ENCODE measurements at regions not wholly inside any gene's neighbourhood (a gene's known extent, or its start where the extent isn't known, plus 50 kb on each side); places are given as distances from the start of the nearest gene placed in this dataset.
"Not testable (repeated sequence)": the region's sequence is repeated elsewhere in the genome, so short reads cannot be mapped to it uniquely, and the experiment has no call there.

- H3K9me3 ChIP-seq, result no peaks in the 10 kb centered on the region
- no peak for TF ChIP-seq CTCF (IDR thresholded peaks at IDR 0.05)
- no peaks in the 10 kb centered on the region for H3K27me3 ChIP-seq (ENCODE audit: low read depth)
- intact Hi-C loops (cut with DNase I), result no loop called here
- H3K27ac ChIP-seq, result no peak overlapping the region
- DNase-seq (no peak), ATAC-seq (no peak)
- no peaks in the 10 kb centered on the region for H3K36me3 ChIP-seq
- no peaks in the 10 kb centered on the region for H3K4me1 ChIP-seq
- no peak overlapping the region for H3K4me3 ChIP-seq
These were observed 433.6 kb downstream of the CSNK1G3 start for GRCh38 chr5:123945548-123945947.

- no peak overlapping the region for H3K4me3 ChIP-seq
- ATAC-seq, result no peak
- no peak overlapping the region for H3K27ac ChIP-seq
- intact Hi-C loops (cut with DNase I), result no loop called here
- H3K36me3 ChIP-seq, result no peaks in the 10 kb centered on the region
- H3K9me3 ChIP-seq, result peaks cover 1% of the 10 kb centered on the region
- H3K27me3 ChIP-seq (ENCODE audit: low read depth), result no peaks in the 10 kb centered on the region
- no peak for TF ChIP-seq CTCF (IDR thresholded peaks at IDR 0.05)
- no peak for DNase-seq
- H3K4me1 ChIP-seq, result no peaks in the 10 kb centered on the region
These were observed 431.2 kb downstream of the CSNK1G3 start for GRCh38 chr5:123943151-123943550.

- Histone ChIP-seq H3K27ac (no peak overlapping the region), H3K4me3 (no peak overlapping the region), H3K27me3 (ENCODE audit: low read depth) (no peaks in the 10 kb centered on the region), H3K9me3 (peaks cover 17% of the 10 kb centered on the region), H3K36me3 (no peaks in the 10 kb centered on the region), H3K4me1 (no peaks in the 10 kb centered on the region)
- DNase-seq (no peak), ATAC-seq (no peak)
- intact Hi-C loops (cut with DNase I), result no loop called here
- no peak for TF ChIP-seq CTCF (IDR thresholded peaks at IDR 0.05)
These were observed 428.4 kb downstream of the CSNK1G3 start for GRCh38 chr5:123940416-123940815.

- Histone ChIP-seq H3K4me3 (no peak overlapping the region), H3K9me3 (peaks cover 17% of the 10 kb centered on the region), H3K27ac (no peak overlapping the region), H3K4me1 (no peaks in the 10 kb centered on the region), H3K27me3 (ENCODE audit: low read depth) (no peaks in the 10 kb centered on the region), H3K36me3 (no peaks in the 10 kb centered on the region)
- TF ChIP-seq CTCF (IDR thresholded peaks at IDR 0.05), result peak; percentile 58
- intact Hi-C loops (cut with DNase I), result no loop called here
- ATAC-seq, result peak in 1 of 2 donors; percentile 61
- DNase-seq, result no peak
These were observed 425.3 kb downstream of the CSNK1G3 start for GRCh38 chr5:123937230-123937629.

- intact Hi-C loops (cut with DNase I), result no loop called here
- DNase-seq (no peak), ATAC-seq (no peak)
- peaks cover 17% of the 10 kb centered on the region for H3K9me3 ChIP-seq
- H3K27ac ChIP-seq, result no peak overlapping the region
- no peak overlapping the region for H3K4me3 ChIP-seq
- TF ChIP-seq CTCF (IDR thresholded peaks at IDR 0.05), result no peak
- no peaks in the 10 kb centered on the region for H3K36me3 ChIP-seq
- H3K4me1 ChIP-seq, result no peaks in the 10 kb centered on the region
- H3K27me3 ChIP-seq (ENCODE audit: low read depth), result no peaks in the 10 kb centered on the region
These were observed 424.6 kb downstream of the CSNK1G3 start for GRCh38 chr5:123936548-123936947.

- ATAC-seq; H3K27me3 ChIP-seq (ENCODE audit: low read depth); H3K27ac ChIP-seq; H3K4me1 ChIP-seq; H3K4me3 ChIP-seq; intact Hi-C loops (cut with DNase I); DNase-seq; H3K36me3 ChIP-seq: not testable (repeated sequence)
- peaks cover 17% of the 10 kb centered on the region for H3K9me3 ChIP-seq
These were observed 421.8 kb downstream of the CSNK1G3 start for GRCh38 chr5:123933812-123934211.
